ENCODE measurements at regions not wholly inside any gene's neighbourhood (a gene's known extent, or its start where the extent isn't known, plus 50 kb on each side); places are given as distances from the start of the nearest gene placed in this dataset.
"Not testable (repeated sequence)": the region's sequence is repeated elsewhere in the genome, so short reads cannot be mapped to it uniquely, and the experiment has no call there.

GRCh38 chr12:31223640-31224039 lies 102.3 kb downstream of the SINHCAF start:
- TF ChIP-seq EP300, CTCF, POLR2A (IDR thresholded peaks at IDR 0.05): not testable (repeated sequence)

Data from upper lobe of left lung (tissue), 4 donors.